ENCODE measurements at regions not wholly inside any gene's neighbourhood (a gene's known extent, or its start where the extent isn't known, plus 50 kb on each side); places are given as distances from the start of the nearest gene placed in this dataset.

DNA sequence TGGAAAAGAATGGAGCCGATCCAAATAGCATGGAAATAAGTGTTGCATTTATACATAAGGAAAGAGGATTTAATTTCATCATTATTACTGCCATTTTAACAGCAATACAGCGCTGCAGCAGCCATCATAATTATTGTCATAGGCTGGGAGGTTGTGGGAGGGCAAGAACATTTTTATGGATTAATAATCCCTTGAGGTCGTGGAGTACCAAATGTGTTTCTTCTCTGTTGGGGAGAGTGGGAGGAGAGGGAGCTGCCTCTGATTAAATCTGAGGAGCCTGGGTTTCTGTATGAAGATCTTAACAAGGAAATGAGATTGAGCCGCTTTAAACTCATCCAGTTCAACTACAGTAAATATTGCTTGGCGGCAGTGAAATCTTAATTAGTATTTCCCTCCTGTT is 805.9 kb downstream of the PCDH17 start:
- Mint-ChIP-seq H3K27me3 (no peaks in the 10 kb centered on the region), H3K4me3 (no peak overlapping the region), H3K4me1 (no peaks in the 10 kb centered on the region), H3K27ac (no peak overlapping the region), H3K36me3 (no peaks in the 10 kb centered on the region), H3K9me3 (peaks cover 0 to 11% (median 0%) of the 10 kb centered on the region in 11 donors)
- intact Hi-C loops (cut with micrococcal nuclease), result no loop called here
- H3K4me1 ChIP-seq (ENCODE audit: control insufficient read depth in 2 of 2, insufficient read depth in 2 of 2, low read length in 2 of 2), result no peaks in the 10 kb centered on the region
- no peak overlapping the region for H3K27ac ChIP-seq (ENCODE audit: low read depth, low read length)
- ChIA-PET POLR2A (no interaction called here), CTCF (no interaction called here)
- ATAC-seq (no peak), DNase-seq (no peak)
- H3K4me3 ChIP-seq (ENCODE audit: low read length), result no peak overlapping the region
- H3K9me3 ChIP-seq (ENCODE audit: control insufficient read depth in 2 of 3, low read length in 3 of 3), result peaks cover 0 to 3% (median 0%) of the 10 kb centered on the region in 3 experiments
- no peaks in the 10 kb centered on the region for H3K36me3 ChIP-seq (ENCODE audit: control insufficient read depth in 2 of 3, insufficient read depth in 3 of 3, low read length in 3 of 3)
- H3K27me3 ChIP-seq (ENCODE audit: control insufficient read depth in 2 of 2, insufficient read depth in 2 of 2, low read length in 2 of 2), result no peaks in the 10 kb centered on the region

DNA sequence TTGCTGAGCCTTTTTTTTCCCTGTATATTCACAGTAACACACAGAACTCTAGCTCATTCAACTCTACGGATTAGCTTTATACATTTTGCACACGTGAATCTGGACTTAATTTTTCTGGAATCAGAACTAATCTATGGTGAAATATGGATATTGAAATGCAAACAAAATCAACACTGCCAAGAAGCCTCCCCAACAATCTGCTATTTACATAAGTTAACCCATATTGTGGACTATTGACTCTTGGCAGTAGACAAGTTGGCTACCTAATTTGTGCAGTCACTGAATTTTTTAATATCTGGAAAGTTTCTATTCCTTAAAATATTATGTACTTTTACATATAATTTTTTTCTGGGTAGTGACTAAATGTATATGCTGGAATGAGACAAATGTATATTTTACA is 815.4 kb downstream of the PCDH17 start:
- H3K27ac ChIP-seq (ENCODE audit: low read depth, low read length), result no peak overlapping the region
- no peak overlapping the region for H3K27ac Mint-ChIP-seq
- POLR2A ChIA-PET, result no interaction called here
- no peaks in the 10 kb centered on the region for H3K36me3 ChIP-seq (ENCODE audit: control insufficient read depth in 2 of 3, insufficient read depth in 3 of 3, low read length in 3 of 3)
- H3K4me1 Mint-ChIP-seq, result no peaks in the 10 kb centered on the region
- intact Hi-C loops (cut with micrococcal nuclease), result no loop called here
- DNase-seq (no peak), ATAC-seq (no peak)
- no peak overlapping the region for H3K4me3 Mint-ChIP-seq
- H3K27me3 ChIP-seq (ENCODE audit: control insufficient read depth in 2 of 2, insufficient read depth in 2 of 2, low read length in 2 of 2), result no peaks in the 10 kb centered on the region
- H3K4me1 ChIP-seq (ENCODE audit: control insufficient read depth in 2 of 2, insufficient read depth in 2 of 2, low read length in 2 of 2), result no peaks in the 10 kb centered on the region
- CTCF ChIA-PET, result no interaction called here
- H3K9me3 Mint-ChIP-seq, result peaks cover 0 to 16% (median under 1%) of the 10 kb centered on the region in 11 donors
- no peaks in the 10 kb centered on the region for H3K36me3 Mint-ChIP-seq
- no peak overlapping the region for H3K4me3 ChIP-seq (ENCODE audit: low read length)
- H3K27me3 Mint-ChIP-seq, result no peaks in the 10 kb centered on the region
- H3K9me3 ChIP-seq (ENCODE audit: control insufficient read depth in 2 of 3, low read length in 3 of 3), result no peaks in the 10 kb centered on the region

DNA sequence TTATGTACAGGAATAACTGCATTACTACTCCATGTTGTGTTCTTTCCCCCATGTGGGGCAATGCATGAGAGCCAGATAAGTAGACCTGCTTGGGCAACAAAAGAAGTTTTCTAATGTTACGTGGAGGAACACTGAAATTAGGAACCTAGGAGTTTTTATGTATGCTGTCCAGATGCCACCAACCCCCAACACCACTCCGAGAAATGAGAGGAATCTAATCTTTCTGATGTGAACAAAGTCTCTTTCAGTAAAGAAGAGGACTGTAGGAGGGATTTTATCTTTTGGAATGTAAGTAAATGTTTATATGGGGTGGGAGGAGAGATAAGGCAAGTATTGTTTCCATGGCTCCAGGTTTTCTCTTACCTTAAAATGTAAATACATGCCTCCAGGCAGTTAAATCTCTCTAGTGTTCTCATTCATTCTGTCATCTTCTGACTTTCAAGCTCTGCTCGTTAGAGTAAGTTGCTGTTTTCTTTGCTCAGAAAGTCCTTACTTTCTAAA is 820.6 kb downstream of the PCDH17 start:
- ChIA-PET POLR2A (no interaction called here), CTCF (interaction anchor here (0.7 kb wide), 1 partner anchor 1977 kb away, joined by 4 read pairs; no protein-coding TSS in a partner anchor)
- Histone ChIP-seq H3K36me3 (ENCODE audit: control insufficient read depth in 2 of 3, insufficient read depth in 3 of 3, low read length in 3 of 3) (no peaks in the 10 kb centered on the region), H3K9me3 (ENCODE audit: control insufficient read depth in 2 of 3, low read length in 3 of 3) (no peaks in the 10 kb centered on the region), H3K4me1 (ENCODE audit: control insufficient read depth in 2 of 2, insufficient read depth in 2 of 2, low read length in 2 of 2) (no peaks in the 10 kb centered on the region), H3K4me3 (ENCODE audit: low read length) (no peak overlapping the region), H3K27me3 (ENCODE audit: control insufficient read depth in 2 of 2, insufficient read depth in 2 of 2, low read length in 2 of 2) (no peaks in the 10 kb centered on the region), H3K27ac (ENCODE audit: low read depth, low read length) (no peak overlapping the region)
- DNase-seq (no peak), ATAC-seq (no peak)
- Mint-ChIP-seq H3K36me3 (no peaks in the 10 kb centered on the region), H3K9me3 (peaks cover 0 to 42% (median 11%) of the 10 kb centered on the region in 11 donors), H3K4me1 (no peaks in the 10 kb centered on the region), H3K27me3 (no peaks in the 10 kb centered on the region), H3K27ac (no peak overlapping the region), H3K4me3 (no peak overlapping the region)
- intact Hi-C loops (cut with micrococcal nuclease), result no loop called here

DNA sequence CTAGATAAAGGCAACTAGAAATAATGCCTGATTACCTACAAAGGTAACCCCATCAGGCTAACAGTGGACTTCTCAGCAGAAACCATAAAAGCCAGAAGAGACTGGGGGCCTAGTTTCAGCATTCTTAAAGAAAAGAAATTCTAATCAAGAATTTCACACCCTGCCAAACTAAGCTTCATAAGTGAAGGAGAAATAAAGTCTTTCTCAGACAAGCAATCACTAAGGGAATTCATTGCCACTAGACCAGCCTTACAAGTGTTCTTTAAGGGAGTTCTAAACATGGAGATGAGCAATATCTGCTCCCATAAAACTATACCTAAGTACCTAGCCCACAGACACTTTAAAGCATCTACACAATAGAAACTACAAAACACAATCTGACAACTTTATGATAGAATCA is 823.5 kb downstream of the PCDH17 start:
- Mint-ChIP-seq H3K9me3 (peaks cover 0 to 35% (median 13%) of the 10 kb centered on the region in 11 donors), H3K27ac (no peak overlapping the region), H3K4me3 (no peak overlapping the region), H3K27me3 (no peaks in the 10 kb centered on the region), H3K4me1 (no peaks in the 10 kb centered on the region), H3K36me3 (no peaks in the 10 kb centered on the region)
- Histone ChIP-seq H3K27me3 (ENCODE audit: control insufficient read depth in 2 of 2, insufficient read depth in 2 of 2, low read length in 2 of 2) (no peaks in the 10 kb centered on the region), H3K36me3 (ENCODE audit: control insufficient read depth in 2 of 3, insufficient read depth in 3 of 3, low read length in 3 of 3) (no peaks in the 10 kb centered on the region), H3K9me3 (ENCODE audit: control insufficient read depth in 2 of 3, low read length in 3 of 3) (no peaks in the 10 kb centered on the region), H3K4me3 (ENCODE audit: low read length) (no peak overlapping the region), H3K4me1 (ENCODE audit: control insufficient read depth in 2 of 2, insufficient read depth in 2 of 2, low read length in 2 of 2) (no peaks in the 10 kb centered on the region), H3K27ac (ENCODE audit: low read depth, low read length) (no peak overlapping the region)
- DNase-seq (no peak), ATAC-seq (no peak)
- POLR2A ChIA-PET, result no interaction called here
- CTCF ChIA-PET, result no interaction called here
- intact Hi-C loops (cut with micrococcal nuclease), result no loop called here

DNA sequence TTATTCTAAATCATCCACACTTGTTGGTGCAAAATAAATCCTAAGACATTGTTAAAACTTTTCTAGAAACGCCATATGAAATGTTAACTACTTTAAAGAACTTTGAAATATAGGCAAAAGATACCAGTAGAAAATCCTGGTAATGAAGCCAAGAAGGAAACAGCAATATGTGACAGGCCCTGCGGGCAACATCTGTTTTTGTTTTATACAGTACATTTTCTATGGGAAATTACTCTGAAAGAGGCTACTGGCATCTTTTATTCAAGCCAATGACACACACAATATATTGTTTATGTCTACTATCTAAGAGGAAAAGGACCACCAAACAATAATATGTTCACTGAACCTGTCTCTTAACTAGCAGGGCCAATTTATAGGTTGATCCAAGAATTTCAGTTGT is 829.7 kb downstream of the PCDH17 start:
- Histone ChIP-seq H3K4me1 (ENCODE audit: control insufficient read depth in 2 of 2, insufficient read depth in 2 of 2, low read length in 2 of 2) (no peaks in the 10 kb centered on the region), H3K4me3 (ENCODE audit: low read length) (no peak overlapping the region), H3K9me3 (ENCODE audit: control insufficient read depth in 2 of 3, low read length in 3 of 3) (no peaks in the 10 kb centered on the region), H3K36me3 (ENCODE audit: control insufficient read depth in 2 of 3, insufficient read depth in 3 of 3, low read length in 3 of 3) (no peaks in the 10 kb centered on the region), H3K27ac (ENCODE audit: low read depth, low read length) (no peak overlapping the region), H3K27me3 (ENCODE audit: control insufficient read depth in 2 of 2, insufficient read depth in 2 of 2, low read length in 2 of 2) (no peaks in the 10 kb centered on the region)
- intact Hi-C loops (cut with micrococcal nuclease), result no loop called here
- CTCF ChIA-PET, result no interaction called here
- ATAC-seq (no peak), DNase-seq (no peak)
- no peaks in the 10 kb centered on the region for H3K36me3 Mint-ChIP-seq
- H3K27ac Mint-ChIP-seq, result no peak overlapping the region
- H3K4me1 Mint-ChIP-seq, result no peaks in the 10 kb centered on the region
- POLR2A ChIA-PET, result no interaction called here
- H3K9me3 Mint-ChIP-seq, result peaks cover 0 to 20% (median 10%) of the 10 kb centered on the region in 11 donors
- no peak overlapping the region for H3K4me3 Mint-ChIP-seq
- no peaks in the 10 kb centered on the region for H3K27me3 Mint-ChIP-seq

DNA sequence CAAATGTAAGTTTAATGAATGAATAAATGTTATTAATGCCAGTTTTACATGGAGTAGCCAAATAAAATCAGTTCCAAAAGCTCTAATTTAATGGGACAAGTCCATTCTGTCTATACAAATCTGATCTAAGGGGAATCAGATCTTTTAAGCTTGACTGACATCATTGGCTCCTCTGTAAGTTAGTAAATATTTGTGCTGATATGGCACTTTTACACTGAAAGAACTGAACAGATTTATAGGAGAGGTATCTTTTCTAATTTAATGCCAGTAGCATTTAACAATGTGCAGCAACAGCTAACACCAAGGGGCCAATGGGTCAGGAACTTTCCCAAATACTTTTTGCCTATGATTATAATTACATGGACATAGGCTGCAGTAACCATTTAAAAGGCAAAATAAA is 832.3 kb downstream of the PCDH17 start:
- H3K4me1 ChIP-seq (ENCODE audit: control insufficient read depth in 2 of 2, insufficient read depth in 2 of 2, low read length in 2 of 2), result no peaks in the 10 kb centered on the region
- ChIA-PET POLR2A (no interaction called here), CTCF (no interaction called here)
- H3K4me1 Mint-ChIP-seq, result no peaks in the 10 kb centered on the region
- no peak overlapping the region for H3K4me3 Mint-ChIP-seq
- no peaks in the 10 kb centered on the region for H3K9me3 ChIP-seq (ENCODE audit: control insufficient read depth in 2 of 3, low read length in 3 of 3)
- ATAC-seq, result no peak
- DNase-seq, result no peak
- peaks cover 1 to 11% (median 4%) of the 10 kb centered on the region in 11 donors for H3K9me3 Mint-ChIP-seq
- H3K27me3 Mint-ChIP-seq, result no peaks in the 10 kb centered on the region
- no peaks in the 10 kb centered on the region for H3K36me3 Mint-ChIP-seq
- no peak overlapping the region for H3K27ac Mint-ChIP-seq
- H3K36me3 ChIP-seq (ENCODE audit: control insufficient read depth in 2 of 3, insufficient read depth in 3 of 3, low read length in 3 of 3), result no peaks in the 10 kb centered on the region
- intact Hi-C loops (cut with micrococcal nuclease), result no loop called here
- H3K27me3 ChIP-seq (ENCODE audit: control insufficient read depth in 2 of 2, insufficient read depth in 2 of 2, low read length in 2 of 2), result no peaks in the 10 kb centered on the region
- H3K27ac ChIP-seq (ENCODE audit: low read depth, low read length), result no peak overlapping the region
- H3K4me3 ChIP-seq (ENCODE audit: low read length), result no peak overlapping the region

DNA sequence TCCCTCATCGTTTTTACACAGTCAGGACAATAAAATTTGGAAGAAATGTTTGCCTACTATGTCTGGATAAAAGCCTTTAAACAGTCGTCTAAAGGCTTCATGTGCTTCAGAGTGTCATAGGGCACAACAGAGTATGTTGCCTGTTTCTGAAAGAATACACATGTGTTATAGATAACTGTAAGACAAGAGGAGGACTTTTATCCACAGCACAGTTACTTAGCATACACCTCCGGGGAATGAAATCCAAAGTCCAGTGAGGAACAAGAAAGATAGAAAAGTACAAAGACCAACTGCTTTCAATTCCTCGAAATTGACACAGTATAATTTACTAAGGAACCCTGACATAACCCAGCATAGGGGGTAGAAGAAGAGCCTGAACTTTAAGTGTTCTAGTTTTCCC is 835.6 kb downstream of the PCDH17 start:
- no peak overlapping the region for H3K27ac ChIP-seq (ENCODE audit: low read depth, low read length)
- H3K9me3 ChIP-seq (ENCODE audit: control insufficient read depth in 2 of 3, low read length in 3 of 3), result no peaks in the 10 kb centered on the region
- ATAC-seq (no peak), DNase-seq (no peak)
- Mint-ChIP-seq H3K27ac (no peak overlapping the region), H3K27me3 (no peaks in the 10 kb centered on the region), H3K36me3 (no peaks in the 10 kb centered on the region), H3K4me3 (no peak overlapping the region), H3K9me3 (peaks cover 0 to 18% (median 8%) of the 10 kb centered on the region in 11 donors), H3K4me1 (no peaks in the 10 kb centered on the region)
- ChIA-PET POLR2A (no interaction called here), CTCF (no interaction called here)
- H3K36me3 ChIP-seq (ENCODE audit: control insufficient read depth in 2 of 3, insufficient read depth in 3 of 3, low read length in 3 of 3), result no peaks in the 10 kb centered on the region
- H3K4me3 ChIP-seq (ENCODE audit: low read length), result no peak overlapping the region
- intact Hi-C loops (cut with micrococcal nuclease), result no loop called here
- H3K27me3 ChIP-seq (ENCODE audit: control insufficient read depth in 2 of 2, insufficient read depth in 2 of 2, low read length in 2 of 2), result no peaks in the 10 kb centered on the region
- H3K4me1 ChIP-seq (ENCODE audit: control insufficient read depth in 2 of 2, insufficient read depth in 2 of 2, low read length in 2 of 2), result no peaks in the 10 kb centered on the region
